Neural progenitor cell (in vitro differentiated cells): ENCODE measurements at regions not wholly inside any gene's neighbourhood (a gene's known extent, or its start where the extent isn't known, plus 50 kb on each side); places are given as distances from the start of the nearest gene placed in this dataset.

Experiments
- EZH2 ChIP-seq: fragments of 200-600 bp; sonication (generic); IDR thresholded peaks from 2 replicates; pipeline ENCODE4 v1.6.1; 2017; ENCODE audit warnings: antibody characterized with exemption, mild to moderate bottlenecking, moderate library complexity
- EZH2phosphoT487 ChIP-seq: fragments of 200-600 bp; sonication (generic); IDR thresholded peaks from 2 replicates; pipeline ENCODE4 v1.6.1; 2017; ENCODE audit warnings: antibody characterized with exemption
- TF ChIP-seq, protein P1 (sequence below): fragments of 200-600 bp; sonication (generic); IDR thresholded peaks from 2 replicates; pipeline ENCODE4 v1.5.1; 2017; ENCODE audit warnings: antibody characterized with exemption, mild to moderate bottlenecking

DNA sequence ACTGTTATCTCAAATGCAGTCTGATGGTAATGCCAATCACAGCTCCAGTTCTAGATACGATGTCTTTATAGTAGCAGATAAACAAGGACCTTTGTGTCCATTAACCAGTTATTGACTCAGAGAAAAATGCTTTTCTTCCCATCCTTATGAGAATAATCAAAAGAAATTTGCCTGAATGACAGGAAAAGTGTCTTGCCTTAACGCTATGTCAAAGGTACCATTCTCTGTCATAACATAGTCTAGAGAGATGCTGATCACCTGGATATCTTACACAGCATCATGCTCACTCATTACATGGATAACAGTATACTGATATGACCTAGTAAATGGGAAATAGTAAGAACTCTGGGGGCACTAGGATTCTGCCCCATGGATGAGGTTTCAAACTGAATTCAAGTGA lies 151.7 kb upstream of the NEGR1 start:
- TF ChIP-seq, protein P1, sequence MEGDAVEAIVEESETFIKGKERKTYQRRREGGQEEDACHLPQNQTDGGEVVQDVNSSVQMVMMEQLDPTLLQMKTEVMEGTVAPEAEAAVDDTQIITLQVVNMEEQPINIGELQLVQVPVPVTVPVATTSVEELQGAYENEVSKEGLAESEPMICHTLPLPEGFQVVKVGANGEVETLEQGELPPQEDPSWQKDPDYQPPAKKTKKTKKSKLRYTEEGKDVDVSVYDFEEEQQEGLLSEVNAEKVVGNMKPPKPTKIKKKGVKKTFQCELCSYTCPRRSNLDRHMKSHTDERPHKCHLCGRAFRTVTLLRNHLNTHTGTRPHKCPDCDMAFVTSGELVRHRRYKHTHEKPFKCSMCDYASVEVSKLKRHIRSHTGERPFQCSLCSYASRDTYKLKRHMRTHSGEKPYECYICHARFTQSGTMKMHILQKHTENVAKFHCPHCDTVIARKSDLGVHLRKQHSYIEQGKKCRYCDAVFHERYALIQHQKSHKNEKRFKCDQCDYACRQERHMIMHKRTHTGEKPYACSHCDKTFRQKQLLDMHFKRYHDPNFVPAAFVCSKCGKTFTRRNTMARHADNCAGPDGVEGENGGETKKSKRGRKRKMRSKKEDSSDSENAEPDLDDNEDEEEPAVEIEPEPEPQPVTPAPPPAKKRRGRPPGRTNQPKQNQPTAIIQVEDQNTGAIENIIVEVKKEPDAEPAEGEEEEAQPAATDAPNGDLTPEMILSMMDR: no peak
- TF ChIP-seq EZH2 (no peak), EZH2phosphoT487 (no peak)
